Epithelial cell of proximal tubule (primary cell): ENCODE measurements at regions not wholly inside any gene's neighbourhood (a gene's known extent, or its start where the extent isn't known, plus 50 kb on each side); places are given as distances from the start of the nearest gene placed in this dataset.
"Not testable (repeated sequence)": the region's sequence is repeated elsewhere in the genome, so short reads cannot be mapped to it uniquely, and the experiment has no call there.

ENCODE experiments used
- DNase-seq: peaks from one replicate; pipeline ENCODE4 v3.0.0-alpha.2; 2011; ENCODE audit warnings: low read depth
- H3K4me3 ChIP-seq: 2 replicates; pipeline ENCODE4 v1.5.1; 2011; ENCODE audit warnings: low read depth, mild to moderate bottlenecking, low read length
- CTCF ChIP-seq: conservative IDR thresholded peaks from 2 replicates; pipeline ENCODE4 v1.5.1; 2012; ENCODE audit warnings: low read depth, mild to moderate bottlenecking, low read length

GRCh38 chr5:67793966-67794365 is 421.6 kb upstream of the PIK3R1 start:
- no peak overlapping the region for H3K4me3 ChIP-seq
- TF ChIP-seq CTCF, result no peak
- DNase-seq, result no peak

GRCh38 chr5:67793418-67793817 is 422.1 kb upstream of the PIK3R1 start:
- no peak for DNase-seq
- TF ChIP-seq CTCF, result no peak

GRCh38 chr5:67792891-67793290 is 422.7 kb upstream of the PIK3R1 start:
- no peak for TF ChIP-seq CTCF
- no peak for DNase-seq
- H3K4me3 ChIP-seq, result no peak overlapping the region

More at GRCh38 chr5:67793418-67793817, 422.1 kb upstream of the PIK3R1 start:
- no peak overlapping the region for H3K4me3 ChIP-seq

GRCh38 chr5:67790390-67790789 is 425.2 kb upstream of the PIK3R1 start:
- no peak for TF ChIP-seq CTCF
- H3K4me3 ChIP-seq, result no peak overlapping the region
- no peak for DNase-seq

- not testable (repeated sequence) for DNase-seq
These were observed 435.5 kb upstream of the PIK3R1 start for GRCh38 chr5:67779893-67780623.

GRCh38 chr5:67774786-67775185 is 440.8 kb upstream of the PIK3R1 start:
- no peak overlapping the region for H3K4me3 ChIP-seq
- no peak for TF ChIP-seq CTCF
- DNase-seq, result no peak

More at GRCh38 chr5:67779893-67780623, 435.5 kb upstream of the PIK3R1 start:
- not testable (repeated sequence) for H3K4me3 ChIP-seq

- H3K4me3 ChIP-seq, result no peak overlapping the region
- no peak for TF ChIP-seq CTCF
- no peak for DNase-seq
These were observed 441.3 kb upstream of the PIK3R1 start for GRCh38 chr5:67774267-67774552.
